Sigmoid colon (tissue), 6 donors: ENCODE measurements at regions not wholly inside any gene's neighbourhood (a gene's known extent, or its start where the extent isn't known, plus 50 kb on each side); places are given as distances from the start of the nearest gene placed in this dataset.

Experiments
- DNase-seq: peaks from one replicate; pipeline ENCODE4 v3.0.0-alpha.2; 2019
- H3K27ac ChIP-seq, 4 donors: fragments of 200-600 bp; sonication (generic); one replicate each; pipeline ENCODE4 v1.5.1; 2016 to 2019; ENCODE audit warnings: mild to moderate bottlenecking in 1 of 4
- H3K27me3 ChIP-seq, 3 donors: fragments of 200-600 bp; sonication (generic); one replicate each; pipeline ENCODE4 v1.5.1; 2019; ENCODE audit warnings: mild to moderate bottlenecking in 1 of 3
- H3K36me3 ChIP-seq, 4 donors: fragments of 200-600 bp; sonication (generic); one replicate each; pipeline ENCODE4 v1.5.1; 2016 to 2019
- H3K4me1 ChIP-seq, 4 donors: fragments of 200-600 bp; sonication (generic); one replicate each; pipeline ENCODE4 v1.5.1; 2017 to 2019
- H3K4me3 ChIP-seq, 4 donors: fragments of 200-600 bp; sonication (generic); one replicate each; pipeline ENCODE4 v1.5.1; 2017 to 2019; ENCODE audit warnings: mild to moderate bottlenecking in 2 of 4, moderate library complexity in 1 of 4
- H3K9me3 ChIP-seq, 4 donors: fragments of 200-600 bp in 3 of 4; sonication (generic) in 3 of 4; one replicate each; pipeline versions ENCODE4 v1.5.1 to v1.6.1; 2013 to 2019
- EP300 ChIP-seq, 4 donors: sonication (generic); formaldehyde crosslinking; IDR thresholded peaks; one replicate each; pipeline ENCODE4 v1.6.1; 2017; ENCODE audit warnings: antibody characterized with exemption in 4 of 4
- POLR2A ChIP-seq, 2 donors: fragments of 450-650 bp; IDR thresholded peaks; one replicate each; pipeline ENCODE4 v1.6.1; 2016; ENCODE audit warnings: antibody characterized with exemption in 2 of 2, mild to moderate bottlenecking in 2 of 2, moderate library complexity in 2 of 2
- POLR2AphosphoS5 ChIP-seq, 4 donors: sonication (generic); formaldehyde crosslinking; IDR thresholded peaks; one replicate each; pipeline ENCODE4 v1.6.1; 2017; ENCODE audit warnings: antibody characterized with exemption in 4 of 4
- WGBS, 2 donors: extraction: QIAGEN DNeasy Blood & Tissue Kit; methylation state at CpG; one replicate each; pipeline ENCODE4 v1.1.7; 2013; 5-methylcytosine and 5-hydroxymethylcytosine counted together
- intact Hi-C: fragments of 100-400 bp; cut with DNase I; formaldehyde crosslinking; loops from one replicate; pipeline ENCODE4 v1.15.1; 2023
- TF ChIP-seq, protein P1 (sequence below), 4 experiments: fragments of 450-650 bp in 3 of 4; fragments of 200-600 bp in 1 of 4; IDR thresholded peaks; one replicate each; pipeline ENCODE4 v1.5.1; 2016 to 2019; ENCODE audit warnings: antibody characterized with exemption in 4 of 4, mild to moderate bottlenecking in 3 of 4, moderate library complexity in 2 of 4
- donor health status: healthy with polysubstance abuse.
- donor health status: healthy.

DNA sequence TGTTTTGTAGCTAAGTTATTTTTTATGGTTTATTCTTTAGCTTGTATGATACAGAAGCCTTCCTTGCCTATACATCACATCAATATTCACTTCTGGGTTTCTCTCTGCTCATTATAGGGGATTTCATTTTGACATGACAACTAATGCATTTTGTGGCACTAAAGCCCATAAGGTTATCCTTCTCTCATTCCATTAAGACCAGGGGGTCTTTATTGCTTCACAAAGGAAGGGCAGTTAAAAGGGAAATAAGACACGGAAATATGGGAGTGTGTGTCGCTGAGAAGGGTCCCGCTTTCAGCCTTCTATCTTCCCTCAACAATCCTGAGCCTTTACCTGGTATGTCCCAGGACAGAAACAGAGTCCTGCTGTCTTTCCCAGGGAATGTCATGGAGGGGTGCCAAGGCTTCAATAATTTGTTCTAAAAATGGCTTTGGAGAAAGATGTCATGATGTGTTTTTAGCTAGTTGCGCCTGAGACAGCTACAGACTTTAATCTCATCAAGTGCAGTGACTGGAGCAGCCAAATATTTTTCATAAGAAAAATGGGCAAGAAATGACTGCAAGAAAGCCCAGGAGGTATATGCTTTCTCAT is 1145.4 kb upstream of the TMEM132C start:
- WGBS, 2 donors, result 86 to 94% methylated on average over 4 of the region's 4 CpGs
- no peak for DNase-seq
- Histone ChIP-seq H3K4me1 (no peaks in the 10 kb centered on the region), H3K27me3 (no peaks in the 10 kb centered on the region), H3K9me3 (no peaks in the 10 kb centered on the region), H3K4me3 (no peak overlapping the region), H3K27ac (no peak overlapping the region), H3K36me3 (no peaks in the 10 kb centered on the region)
- intact Hi-C loops, result no loop called here
- TF ChIP-seq EP300 (IDR thresholded peaks at IDR 0.05) (no peak), POLR2AphosphoS5 (IDR thresholded peaks at IDR 0.05) (no peak), POLR2A (IDR thresholded peaks at IDR 0.05) (no peak)
- TF ChIP-seq, protein P1, sequence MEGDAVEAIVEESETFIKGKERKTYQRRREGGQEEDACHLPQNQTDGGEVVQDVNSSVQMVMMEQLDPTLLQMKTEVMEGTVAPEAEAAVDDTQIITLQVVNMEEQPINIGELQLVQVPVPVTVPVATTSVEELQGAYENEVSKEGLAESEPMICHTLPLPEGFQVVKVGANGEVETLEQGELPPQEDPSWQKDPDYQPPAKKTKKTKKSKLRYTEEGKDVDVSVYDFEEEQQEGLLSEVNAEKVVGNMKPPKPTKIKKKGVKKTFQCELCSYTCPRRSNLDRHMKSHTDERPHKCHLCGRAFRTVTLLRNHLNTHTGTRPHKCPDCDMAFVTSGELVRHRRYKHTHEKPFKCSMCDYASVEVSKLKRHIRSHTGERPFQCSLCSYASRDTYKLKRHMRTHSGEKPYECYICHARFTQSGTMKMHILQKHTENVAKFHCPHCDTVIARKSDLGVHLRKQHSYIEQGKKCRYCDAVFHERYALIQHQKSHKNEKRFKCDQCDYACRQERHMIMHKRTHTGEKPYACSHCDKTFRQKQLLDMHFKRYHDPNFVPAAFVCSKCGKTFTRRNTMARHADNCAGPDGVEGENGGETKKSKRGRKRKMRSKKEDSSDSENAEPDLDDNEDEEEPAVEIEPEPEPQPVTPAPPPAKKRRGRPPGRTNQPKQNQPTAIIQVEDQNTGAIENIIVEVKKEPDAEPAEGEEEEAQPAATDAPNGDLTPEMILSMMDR (IDR thresholded peaks at IDR 0.05), result no peak

DNA sequence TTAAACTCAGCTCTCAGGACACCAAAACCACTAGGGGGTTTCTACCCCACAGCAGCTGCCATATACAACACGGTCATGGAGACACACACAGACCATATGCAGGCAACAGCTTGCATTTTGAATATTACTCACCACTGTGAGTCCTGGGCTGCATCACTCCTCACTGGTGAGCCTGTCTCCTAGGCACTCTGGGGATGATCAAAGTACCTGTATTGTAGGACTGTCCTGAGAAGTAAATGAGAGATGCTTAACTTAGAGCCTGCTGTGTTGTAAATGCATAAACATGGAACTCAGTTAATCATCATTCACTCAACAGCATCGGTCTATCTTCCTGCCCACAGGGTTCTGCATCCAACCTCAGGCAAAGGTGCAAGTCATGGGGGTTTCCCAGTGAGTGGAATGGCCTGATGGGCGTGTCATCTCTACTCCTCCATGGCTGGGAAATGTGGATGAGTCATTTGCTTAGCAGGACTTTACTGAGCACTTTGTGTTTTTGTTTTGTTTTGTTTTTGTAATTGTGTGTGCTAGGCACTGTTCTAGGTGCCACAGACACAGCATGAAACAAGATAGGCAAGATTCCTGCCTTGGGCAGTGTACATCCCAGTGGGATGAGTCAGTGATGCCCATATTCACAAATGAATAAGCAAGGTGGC is 1141.2 kb upstream of the TMEM132C start:
- TF ChIP-seq EP300 (IDR thresholded peaks at IDR 0.05) (no peak), POLR2AphosphoS5 (IDR thresholded peaks at IDR 0.05) (no peak), POLR2A (IDR thresholded peaks at IDR 0.05) (no peak)
- TF ChIP-seq, protein P1 (IDR thresholded peaks at IDR 0.05), result no peak
- intact Hi-C loops, result no loop called here

DNA sequence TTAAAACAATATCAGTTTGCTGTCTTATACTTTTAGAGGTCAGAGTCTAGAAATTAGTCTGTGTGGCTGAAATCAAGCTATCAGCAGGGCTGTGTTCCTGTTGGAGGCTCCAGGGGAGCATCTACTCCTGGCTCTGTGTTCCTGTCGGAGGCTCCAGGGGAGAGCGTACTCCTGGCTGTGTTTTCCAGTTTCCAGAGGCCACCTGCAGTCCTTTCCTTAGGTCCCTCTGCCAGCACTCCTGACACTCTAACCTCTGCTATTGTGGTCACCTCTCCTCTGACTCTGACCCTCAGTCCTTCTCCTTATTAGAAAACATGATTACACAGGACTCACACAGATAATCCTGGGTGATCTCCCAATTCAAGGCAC is 1140.7 kb upstream of the TMEM132C start:
- H3K27ac ChIP-seq, result no peak overlapping the region
- H3K4me3 ChIP-seq, result no peak overlapping the region
- no peak for TF ChIP-seq POLR2A (IDR thresholded peaks at IDR 0.05)
- TF ChIP-seq, protein P1 (IDR thresholded peaks at IDR 0.05), result no peak
- no peak for TF ChIP-seq POLR2AphosphoS5 (IDR thresholded peaks at IDR 0.05)
- no peak for TF ChIP-seq EP300 (IDR thresholded peaks at IDR 0.05)
- no peaks in the 10 kb centered on the region for H3K27me3 ChIP-seq
- no peaks in the 10 kb centered on the region for H3K36me3 ChIP-seq
- intact Hi-C loops, result no loop called here
- no peaks in the 10 kb centered on the region for H3K9me3 ChIP-seq
- H3K4me1 ChIP-seq, result no peaks in the 10 kb centered on the region
- no peak for DNase-seq
- WGBS, 2 donors, result 96 to 97% methylated on average over 2 of the region's 2 CpGs

More for the DNA sequence above, 1141.2 kb upstream of the TMEM132C start:
- Histone ChIP-seq H3K27ac (no peak overlapping the region), H3K4me3 (no peak overlapping the region), H3K36me3 (no peaks in the 10 kb centered on the region), H3K27me3 (no peaks in the 10 kb centered on the region), H3K9me3 (no peaks in the 10 kb centered on the region), H3K4me1 (no peaks in the 10 kb centered on the region)
- DNase-seq, result no peak
- WGBS, 2 donors, result 54 to 73% methylated on average over 3 of the region's 3 CpGs

DNA sequence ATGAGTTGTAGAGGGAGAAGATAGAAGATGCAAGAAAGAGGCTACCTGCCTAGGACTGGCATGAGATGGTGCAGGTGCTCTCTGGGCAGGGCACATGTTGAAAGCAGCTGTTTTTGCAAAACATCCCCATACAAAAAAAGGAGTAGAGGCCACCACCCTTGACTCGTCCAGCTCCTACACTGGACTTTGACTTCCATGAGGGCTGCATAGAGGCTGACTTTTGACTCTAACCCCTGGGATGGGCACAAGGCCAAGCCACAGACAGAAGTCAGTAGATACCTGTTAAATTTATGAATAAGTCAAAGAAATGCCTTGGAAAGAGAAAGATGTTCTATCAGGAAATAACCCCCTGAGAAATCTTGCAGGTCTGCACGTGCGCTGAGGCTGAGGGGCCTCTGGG is 1139.1 kb upstream of the TMEM132C start:
- TF ChIP-seq, protein P1 (IDR thresholded peaks at IDR 0.05), result no peak
- no peak for TF ChIP-seq POLR2A (IDR thresholded peaks at IDR 0.05)
- TF ChIP-seq POLR2AphosphoS5 (IDR thresholded peaks at IDR 0.05), result no peak
- no peak for TF ChIP-seq EP300 (IDR thresholded peaks at IDR 0.05)

More for the DNA sequence above, 1139.1 kb upstream of the TMEM132C start:
- Histone ChIP-seq H3K4me3 (no peak overlapping the region), H3K9me3 (no peaks in the 10 kb centered on the region), H3K4me1 (no peaks in the 10 kb centered on the region), H3K36me3 (no peaks in the 10 kb centered on the region), H3K27ac (no peak overlapping the region), H3K27me3 (no peaks in the 10 kb centered on the region)
- WGBS, 2 donors, result 60 to 74% methylated on average over 3 of the region's 3 CpGs
- intact Hi-C loops, result no loop called here
- DNase-seq, result no peak
